Thymus (tissue), 11 donors: ENCODE measurements at regions not wholly inside any gene's neighbourhood (a gene's known extent, or its start where the extent isn't known, plus 50 kb on each side); places are given as distances from the start of the nearest gene placed in this dataset.

Experiments
- DNase-seq, 9 donors: peaks; one replicate each; pipeline ENCODE4 v3.0.0-alpha.2; 2013; ENCODE audit warnings: low spot score in 9 of 9, low read depth in 6 of 9, missing footprints in 1 of 9
- H3K27ac ChIP-seq, 2 donors: one replicate each; pipeline ENCODE4 v1.5.1; 2013; ENCODE audit warnings: control low read depth in 1 of 2, low read depth in 1 of 2, low read length in 1 of 2, mild to moderate bottlenecking in 1 of 2, moderate library complexity in 1 of 2
- H3K27me3 ChIP-seq, 2 donors: one replicate each; pipeline ENCODE4 v1.5.1; 2013; ENCODE audit warnings: low read length in 1 of 2; ENCODE audit not compliant: control insufficient read depth in 2 of 2, insufficient read depth in 1 of 2
- H3K36me3 ChIP-seq, 2 donors: one replicate each; pipeline ENCODE4 v1.5.1; 2013; ENCODE audit warnings: low read length in 1 of 2, mild to moderate bottlenecking in 1 of 2, moderate library complexity in 1 of 2; ENCODE audit not compliant: control insufficient read depth in 2 of 2, insufficient read depth in 2 of 2
- H3K4me1 ChIP-seq, 2 donors: one replicate each; pipeline ENCODE4 v1.5.1; 2013; ENCODE audit warnings: low read length in 2 of 2; ENCODE audit not compliant: control insufficient read depth in 2 of 2, insufficient read depth in 2 of 2
- H3K4me3 ChIP-seq, 2 donors: one replicate each; pipeline ENCODE4 v1.5.1; 2013; ENCODE audit warnings: low read length in 2 of 2, control low read depth in 1 of 2, mild to moderate bottlenecking in 1 of 2
- H3K9me3 ChIP-seq, 2 donors: one replicate each; pipeline ENCODE4 v1.5.1; 2013; ENCODE audit warnings: low read length in 1 of 2, mild to moderate bottlenecking in 1 of 2; ENCODE audit not compliant: control insufficient read depth in 2 of 2, insufficient read depth in 1 of 2
- WGBS: extraction: QIAGEN DNeasy Blood & Tissue Kit; methylation state at CpG from one replicate; pipeline ENCODE4 v1.1.7; 2013; 5-methylcytosine and 5-hydroxymethylcytosine counted together
- donor health status: healthy.

- no peak for DNase-seq
- no peaks in the 10 kb centered on the region for H3K4me1 ChIP-seq
- no peaks in the 10 kb centered on the region for H3K27me3 ChIP-seq
- no peak overlapping the region for H3K27ac ChIP-seq
- no peaks in the 10 kb centered on the region for H3K9me3 ChIP-seq
- no peak overlapping the region for H3K4me3 ChIP-seq
- H3K36me3 ChIP-seq, result no peaks in the 10 kb centered on the region
Observed at GRCh38 chr10:94125856-94126255, 132.1 kb downstream of the PLCE1 start.

DNA sequence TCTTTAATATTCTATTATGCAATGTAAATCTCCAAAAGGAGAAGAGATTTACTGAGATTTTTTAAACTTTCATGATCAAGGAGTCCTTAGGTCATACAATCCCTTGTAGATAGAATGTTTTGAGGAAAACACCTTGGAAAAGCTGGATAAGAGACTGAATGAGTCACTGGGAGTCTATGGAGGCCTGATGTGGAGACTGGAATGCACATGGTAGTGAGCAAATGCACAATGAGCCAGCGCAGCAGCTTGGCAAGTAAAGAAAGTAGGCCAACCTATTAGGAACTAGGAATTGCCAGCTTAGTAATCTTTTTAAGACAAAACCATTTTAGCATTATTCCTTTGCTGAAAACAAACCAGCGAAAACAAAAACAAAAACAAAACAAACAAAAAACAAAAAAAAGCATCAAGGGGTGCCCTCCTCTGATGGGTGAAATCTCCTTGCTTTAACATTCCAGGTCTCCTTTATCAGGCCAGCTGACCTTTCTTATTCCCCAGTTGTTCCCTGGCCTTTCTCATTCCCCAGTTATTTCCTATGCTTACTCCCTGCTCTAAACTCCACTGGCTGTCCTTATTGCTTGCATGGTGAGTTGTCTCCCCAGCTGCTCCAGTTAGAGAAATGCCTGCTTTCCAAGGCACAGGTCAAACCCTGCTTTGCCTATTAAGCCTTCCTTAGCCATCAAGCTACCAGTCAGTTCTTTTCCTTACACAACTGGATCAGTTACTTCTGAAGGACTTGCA is 135.8 kb downstream of the PLCE1 start:
- no peak for DNase-seq
- no peak overlapping the region for H3K27ac ChIP-seq
- H3K4me1 ChIP-seq, result no peaks in the 10 kb centered on the region
- H3K36me3 ChIP-seq, result no peaks in the 10 kb centered on the region
- WGBS, result 96% methylated on average over 2 of the region's 2 CpGs
- no peaks in the 10 kb centered on the region for H3K9me3 ChIP-seq
- H3K4me3 ChIP-seq, result no peak overlapping the region
- no peaks in the 10 kb centered on the region for H3K27me3 ChIP-seq

- no peaks in the 10 kb centered on the region for H3K9me3 ChIP-seq
- no peaks in the 10 kb centered on the region for H3K27me3 ChIP-seq
- DNase-seq, result no peak
- 92% methylated on average over 3 of the region's 3 CpGs for WGBS
- no peaks in the 10 kb centered on the region for H3K36me3 ChIP-seq
- no peak overlapping the region for H3K4me3 ChIP-seq
- no peak overlapping the region for H3K27ac ChIP-seq
- H3K4me1 ChIP-seq, result no peaks in the 10 kb centered on the region
Observed at GRCh38 chr10:94131885-94132284, 138.2 kb downstream of the PLCE1 start.

- no peak for DNase-seq
- H3K27ac ChIP-seq, result no peak overlapping the region
Observed at GRCh38 chr10:94133239-94133638, 139.5 kb downstream of the PLCE1 start.

GRCh38 chr10:94137747-94138146 is 144.0 kb downstream of the PLCE1 start:
- Histone ChIP-seq H3K9me3 (no peaks in the 10 kb centered on the region), H3K4me3 (no peak overlapping the region), H3K27ac (no peak overlapping the region), H3K27me3 (no peaks in the 10 kb centered on the region), H3K4me1 (no peaks in the 10 kb centered on the region), H3K36me3 (no peaks in the 10 kb centered on the region)
- DNase-seq, result no peak
- WGBS, result over 99% methylated on average over 2 of the region's 2 CpGs

More at GRCh38 chr10:94133239-94133638, 139.5 kb downstream of the PLCE1 start:
- H3K27me3 ChIP-seq, result no peaks in the 10 kb centered on the region
- no peaks in the 10 kb centered on the region for H3K36me3 ChIP-seq
- H3K9me3 ChIP-seq, result no peaks in the 10 kb centered on the region
- no peaks in the 10 kb centered on the region for H3K4me1 ChIP-seq
- H3K4me3 ChIP-seq, result no peak overlapping the region

DNA sequence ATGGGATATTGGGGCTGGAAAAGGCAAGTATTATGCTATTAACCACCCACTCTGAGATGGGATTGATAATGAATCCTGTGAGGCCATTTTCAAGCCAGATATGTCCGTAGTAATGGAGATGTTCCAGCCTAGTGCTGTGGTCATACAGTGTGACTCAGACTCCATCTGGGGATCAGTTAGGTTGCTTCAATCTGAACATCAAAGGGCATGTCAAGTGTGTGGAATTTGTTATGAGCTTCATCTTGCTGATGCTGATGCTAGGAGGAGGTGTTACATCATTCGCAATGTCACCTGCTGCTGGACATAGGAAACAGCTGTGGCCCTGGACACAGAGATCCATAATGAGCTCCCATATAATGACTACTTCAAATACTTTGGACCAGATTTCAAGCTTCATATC is 144.7 kb downstream of the PLCE1 start:
- no peaks in the 10 kb centered on the region for H3K4me1 ChIP-seq
- no peak for DNase-seq
- WGBS, result 97% methylated on average over 2 of the region's 2 CpGs
- no peaks in the 10 kb centered on the region for H3K36me3 ChIP-seq
- no peaks in the 10 kb centered on the region for H3K9me3 ChIP-seq
- no peak overlapping the region for H3K4me3 ChIP-seq
- no peaks in the 10 kb centered on the region for H3K27me3 ChIP-seq
- no peak overlapping the region for H3K27ac ChIP-seq

- Histone ChIP-seq H3K36me3 (no peaks in the 10 kb centered on the region), H3K9me3 (no peaks in the 10 kb centered on the region), H3K27me3 (no peaks in the 10 kb centered on the region), H3K4me1 (no peaks in the 10 kb centered on the region), H3K4me3 (no peak overlapping the region), H3K27ac (no peak overlapping the region)
- DNase-seq, result no peak
Observed at GRCh38 chr10:94143261-94143660, 149.5 kb downstream of the PLCE1 start.

DNA sequence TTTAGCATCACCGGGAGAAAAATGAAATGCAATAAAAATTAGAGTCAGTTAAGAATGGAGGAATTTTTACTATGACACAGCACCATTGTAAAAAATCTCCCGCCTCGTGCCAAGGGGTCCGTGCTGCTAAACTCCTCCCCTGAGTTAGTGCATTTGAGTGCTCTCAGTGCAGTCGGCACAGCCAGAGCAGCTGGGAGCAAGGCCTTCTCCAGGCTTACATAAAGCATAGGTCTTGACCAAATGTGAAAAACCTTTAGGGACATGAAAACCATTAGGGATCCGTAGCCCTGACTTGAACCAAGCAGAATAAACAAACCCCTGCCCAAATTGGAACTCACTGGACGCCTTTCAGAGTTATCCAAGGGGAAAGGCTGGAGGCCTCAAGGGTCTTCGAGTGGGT is 152.6 kb downstream of the PLCE1 start:
- 94% methylated on average over 8 of the region's 8 CpGs for WGBS
- no peak for DNase-seq
- Histone ChIP-seq H3K4me1 (no peaks in the 10 kb centered on the region), H3K27me3 (no peaks in the 10 kb centered on the region), H3K9me3 (no peaks in the 10 kb centered on the region), H3K4me3 (no peak overlapping the region), H3K27ac (no peak overlapping the region), H3K36me3 (no peaks in the 10 kb centered on the region)

GRCh38 chr10:94146746-94147145 is 153.0 kb downstream of the PLCE1 start:
- H3K27me3 ChIP-seq, result no peaks in the 10 kb centered on the region
- H3K9me3 ChIP-seq, result no peaks in the 10 kb centered on the region
- DNase-seq, result no peak
- H3K4me3 ChIP-seq, result no peak overlapping the region
- no peaks in the 10 kb centered on the region for H3K36me3 ChIP-seq
- H3K27ac ChIP-seq, result no peak overlapping the region
- no peaks in the 10 kb centered on the region for H3K4me1 ChIP-seq
- 95% methylated on average over 5 of the region's 5 CpGs for WGBS

GRCh38 chr10:94149702-94150101 is 156.0 kb downstream of the PLCE1 start:
- no peaks in the 10 kb centered on the region for H3K27me3 ChIP-seq
- WGBS, result 87% methylated on average over 2 of the region's 2 CpGs
- H3K27ac ChIP-seq, result no peak overlapping the region
- no peaks in the 10 kb centered on the region for H3K36me3 ChIP-seq
- no peaks in the 10 kb centered on the region for H3K9me3 ChIP-seq
- no peak overlapping the region for H3K4me3 ChIP-seq
- no peak for DNase-seq
- no peaks in the 10 kb centered on the region for H3K4me1 ChIP-seq
